Muscle layer of duodenum (tissue), 2 donors: ENCODE measurements at regions not wholly inside any gene's neighbourhood (a gene's known extent, or its start where the extent isn't known, plus 50 kb on each side); places are given as distances from the start of the nearest gene placed in this dataset.
A peak's percentile ranks its signal among the peaks of the same experiment; 100 is the strongest.

Experiments used
- H3K27ac ChIP-seq: one replicate; pipeline ENCODE4 v1.7.0; 2013; ENCODE audit warnings: mild to moderate bottlenecking, low read length
- H3K27me3 ChIP-seq: one replicate; pipeline ENCODE4 v1.7.0; 2013; ENCODE audit warnings: low read depth, mild to moderate bottlenecking, control low read depth, low read length
- H3K36me3 ChIP-seq, 2 donors: one replicate each; pipeline ENCODE4 v1.7.0; 2013; ENCODE audit warnings: low read length in 2 of 2, control low read depth in 1 of 2, mild to moderate bottlenecking in 1 of 2; ENCODE audit not compliant: insufficient read depth in 2 of 2, control insufficient read depth in 1 of 2
- H3K4me1 ChIP-seq, 2 donors: one replicate each; pipeline ENCODE4 v1.7.0; 2013; ENCODE audit warnings: low read length in 2 of 2, mild to moderate bottlenecking in 2 of 2, control low read depth in 1 of 2, moderate library complexity in 1 of 2; ENCODE audit not compliant: insufficient read depth in 2 of 2, control insufficient read depth in 1 of 2
- H3K4me3 ChIP-seq, 2 donors: one replicate each; pipeline ENCODE4 v1.7.0; 2013; ENCODE audit warnings: low read length in 2 of 2, low read depth in 1 of 2, mild to moderate bottlenecking in 1 of 2
- H3K9me3 ChIP-seq, 2 donors: one replicate each; pipeline ENCODE4 v1.7.0; 2013; ENCODE audit warnings: low read length in 2 of 2, control low read depth in 1 of 2, mild to moderate bottlenecking in 1 of 2; ENCODE audit not compliant: control insufficient read depth in 1 of 2
- donor health status: healthy.

GRCh38 chr5:103804711-103805110 is 242.1 kb upstream of the NUDT12 start:
- Histone ChIP-seq H3K9me3 (no peaks in the 10 kb centered on the region), H3K36me3 (no peaks in the 10 kb centered on the region), H3K4me1 (peaks cover 0 to 4% of the 10 kb centered on the region in 2 donors), H3K27me3 (no peaks in the 10 kb centered on the region), H3K4me3 (no peak overlapping the region), H3K27ac (no peak overlapping the region)

GRCh38 chr5:103801681-103802080 is 239.1 kb upstream of the NUDT12 start:
- Histone ChIP-seq H3K27me3 (no peaks in the 10 kb centered on the region), H3K36me3 (no peaks in the 10 kb centered on the region), H3K4me1 (peaks cover 0 to 4% of the 10 kb centered on the region in 2 donors), H3K9me3 (peaks cover 0 to 6% of the 10 kb centered on the region in 2 donors), H3K27ac (no peak overlapping the region), H3K4me3 (no peak overlapping the region)

GRCh38 chr5:103800741-103801495 is 238.3 kb upstream of the NUDT12 start:
- H3K9me3 ChIP-seq: peaks cover 0 to 6% of the 10 kb centered on the region in 2 donors
- H3K27ac ChIP-seq: no peak overlapping the region
- H3K36me3 ChIP-seq: no peaks in the 10 kb centered on the region
- no peaks in the 10 kb centered on the region for H3K27me3 ChIP-seq
- no peak overlapping the region for H3K4me3 ChIP-seq
- H3K4me1 ChIP-seq: peaks cover 0 to 4% of the 10 kb centered on the region in 2 donors

- Histone ChIP-seq H3K27ac (no peak overlapping the region), H3K9me3 (peaks cover 14 to 38% of the 10 kb centered on the region in 2 donors), H3K4me3 (peak overlapping the region in 1 of 2 donors; percentile 24)
Observed at GRCh38 chr5:103793595-103794182, 231.1 kb upstream of the NUDT12 start.

GRCh38 chr5:103785569-103785968 is 223.0 kb upstream of the NUDT12 start:
- Histone ChIP-seq H3K9me3 (peaks cover 0 to 8% of the 10 kb centered on the region in 2 donors), H3K27ac (no peak overlapping the region), H3K4me3 (no peak overlapping the region), H3K4me1 (no peaks in the 10 kb centered on the region), H3K36me3 (no peaks in the 10 kb centered on the region), H3K27me3 (no peaks in the 10 kb centered on the region)

More at GRCh38 chr5:103793595-103794182, 231.1 kb upstream of the NUDT12 start:
- no peaks in the 10 kb centered on the region for H3K27me3 ChIP-seq
- no peaks in the 10 kb centered on the region for H3K36me3 ChIP-seq
- no peaks in the 10 kb centered on the region for H3K4me1 ChIP-seq

- Histone ChIP-seq H3K36me3 (no peaks in the 10 kb centered on the region), H3K27ac (no peak overlapping the region), H3K4me1 (no peaks in the 10 kb centered on the region), H3K27me3 (no peaks in the 10 kb centered on the region), H3K9me3 (no peaks in the 10 kb centered on the region), H3K4me3 (no peak overlapping the region)
Observed at GRCh38 chr5:103783669-103784068, 221.1 kb upstream of the NUDT12 start.

GRCh38 chr5:103780794-103781193 is 218.2 kb upstream of the NUDT12 start:
- H3K36me3 ChIP-seq: no peaks in the 10 kb centered on the region
- H3K4me1 ChIP-seq: no peaks in the 10 kb centered on the region
- no peak overlapping the region for H3K27ac ChIP-seq
- no peaks in the 10 kb centered on the region for H3K27me3 ChIP-seq
- H3K9me3 ChIP-seq: no peaks in the 10 kb centered on the region
- no peak overlapping the region for H3K4me3 ChIP-seq

GRCh38 chr5:103774721-103775120 is 212.1 kb upstream of the NUDT12 start:
- no peaks in the 10 kb centered on the region for H3K36me3 ChIP-seq
- no peak overlapping the region for H3K4me3 ChIP-seq
- no peak overlapping the region for H3K27ac ChIP-seq
- no peaks in the 10 kb centered on the region for H3K27me3 ChIP-seq
- no peaks in the 10 kb centered on the region for H3K9me3 ChIP-seq
- H3K4me1 ChIP-seq: no peaks in the 10 kb centered on the region

GRCh38 chr5:103772248-103772647 is 209.7 kb upstream of the NUDT12 start:
- no peaks in the 10 kb centered on the region for H3K27me3 ChIP-seq
- H3K27ac ChIP-seq: no peak overlapping the region
- no peaks in the 10 kb centered on the region for H3K9me3 ChIP-seq
- no peak overlapping the region for H3K4me3 ChIP-seq
- H3K4me1 ChIP-seq: no peaks in the 10 kb centered on the region
- H3K36me3 ChIP-seq: no peaks in the 10 kb centered on the region

- H3K27ac ChIP-seq: no peak overlapping the region
- H3K36me3 ChIP-seq: no peaks in the 10 kb centered on the region
- no peaks in the 10 kb centered on the region for H3K27me3 ChIP-seq
- no peaks in the 10 kb centered on the region for H3K4me1 ChIP-seq
- H3K4me3 ChIP-seq: no peak overlapping the region
- H3K9me3 ChIP-seq: no peaks in the 10 kb centered on the region
Observed at GRCh38 chr5:103764403-103764802, 201.8 kb upstream of the NUDT12 start.

GRCh38 chr5:103758996-103759395 is 196.4 kb upstream of the NUDT12 start:
- H3K36me3 ChIP-seq: no peaks in the 10 kb centered on the region
- no peaks in the 10 kb centered on the region for H3K4me1 ChIP-seq
- no peaks in the 10 kb centered on the region for H3K9me3 ChIP-seq
- H3K27me3 ChIP-seq: no peaks in the 10 kb centered on the region
- H3K27ac ChIP-seq: no peak overlapping the region
- no peak overlapping the region for H3K4me3 ChIP-seq
